ENCODE measurements at regions not wholly inside any gene's neighbourhood (a gene's known extent, or its start where the extent isn't known, plus 50 kb on each side); places are given as distances from the start of the nearest gene placed in this dataset.

DNA sequence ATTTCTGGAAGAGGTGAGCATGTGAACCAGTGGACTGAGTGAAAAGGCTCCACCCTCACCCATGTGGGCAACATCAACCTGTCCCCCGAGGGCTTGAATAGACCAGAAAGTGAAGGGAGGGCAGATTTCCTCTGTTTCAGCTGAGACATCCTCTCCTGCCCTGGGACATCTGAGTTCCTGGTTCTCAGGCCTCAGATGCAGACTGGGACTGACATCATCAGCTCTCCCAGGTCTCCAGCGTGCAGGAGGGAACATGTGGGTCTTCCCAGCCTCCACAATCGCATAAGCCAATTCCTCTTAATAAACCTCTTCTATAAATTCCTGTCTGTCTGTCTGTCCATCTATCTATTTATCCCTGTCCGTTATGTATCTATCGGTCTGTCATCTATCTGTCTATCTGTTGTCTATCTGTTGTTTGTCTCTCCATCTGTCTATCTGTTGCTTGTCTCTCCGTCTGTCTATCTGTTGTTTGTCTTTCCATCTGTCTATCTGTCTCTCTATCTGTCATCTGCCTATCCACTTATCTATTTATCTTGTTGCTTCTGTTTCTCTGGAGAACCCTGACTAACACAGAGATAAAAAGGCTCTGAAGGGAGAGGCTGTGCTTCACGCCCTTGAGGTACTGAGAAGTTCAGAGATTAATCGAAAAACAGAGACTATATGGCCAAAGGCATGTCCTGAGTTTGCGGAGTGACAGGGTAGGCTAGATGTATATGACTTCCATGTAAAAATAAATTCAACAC is 140.3 kb upstream of the PFKP start:
- no peaks in the 10 kb centered on the region for H3K4me1 ChIP-seq
- intact Hi-C loops (cut with DNase I) = loop anchor here (5.0 to 10.0 kb wide), 3 partner anchors 115 to 268 kb away; no protein-coding TSS in a partner anchor
- 73 to 90% (median 77%) methylated on average over 9 of the region's 9 CpGs for WGBS, 3 donors
- H3K36me3 ChIP-seq (ENCODE audit: insufficient read depth in 1 of 2, low read depth in 1 of 2) = no peaks in the 10 kb centered on the region
- ATAC-seq (no peak), DNase-seq (no peak)
- TF ChIP-seq, protein P1, sequence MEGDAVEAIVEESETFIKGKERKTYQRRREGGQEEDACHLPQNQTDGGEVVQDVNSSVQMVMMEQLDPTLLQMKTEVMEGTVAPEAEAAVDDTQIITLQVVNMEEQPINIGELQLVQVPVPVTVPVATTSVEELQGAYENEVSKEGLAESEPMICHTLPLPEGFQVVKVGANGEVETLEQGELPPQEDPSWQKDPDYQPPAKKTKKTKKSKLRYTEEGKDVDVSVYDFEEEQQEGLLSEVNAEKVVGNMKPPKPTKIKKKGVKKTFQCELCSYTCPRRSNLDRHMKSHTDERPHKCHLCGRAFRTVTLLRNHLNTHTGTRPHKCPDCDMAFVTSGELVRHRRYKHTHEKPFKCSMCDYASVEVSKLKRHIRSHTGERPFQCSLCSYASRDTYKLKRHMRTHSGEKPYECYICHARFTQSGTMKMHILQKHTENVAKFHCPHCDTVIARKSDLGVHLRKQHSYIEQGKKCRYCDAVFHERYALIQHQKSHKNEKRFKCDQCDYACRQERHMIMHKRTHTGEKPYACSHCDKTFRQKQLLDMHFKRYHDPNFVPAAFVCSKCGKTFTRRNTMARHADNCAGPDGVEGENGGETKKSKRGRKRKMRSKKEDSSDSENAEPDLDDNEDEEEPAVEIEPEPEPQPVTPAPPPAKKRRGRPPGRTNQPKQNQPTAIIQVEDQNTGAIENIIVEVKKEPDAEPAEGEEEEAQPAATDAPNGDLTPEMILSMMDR (IDR thresholded peaks at IDR 0.05) = no peak
- no peak overlapping the region for H3K27ac ChIP-seq
- H3K27me3 ChIP-seq (ENCODE audit: insufficient read depth in 3 of 3, low read length in 2 of 3) = peaks cover 2 to 7% (median 3%) of the 10 kb centered on the region in 3 donors
- no peak overlapping the region for H3K4me3 ChIP-seq
- no peaks in the 10 kb centered on the region for H3K9me3 ChIP-seq

DNA sequence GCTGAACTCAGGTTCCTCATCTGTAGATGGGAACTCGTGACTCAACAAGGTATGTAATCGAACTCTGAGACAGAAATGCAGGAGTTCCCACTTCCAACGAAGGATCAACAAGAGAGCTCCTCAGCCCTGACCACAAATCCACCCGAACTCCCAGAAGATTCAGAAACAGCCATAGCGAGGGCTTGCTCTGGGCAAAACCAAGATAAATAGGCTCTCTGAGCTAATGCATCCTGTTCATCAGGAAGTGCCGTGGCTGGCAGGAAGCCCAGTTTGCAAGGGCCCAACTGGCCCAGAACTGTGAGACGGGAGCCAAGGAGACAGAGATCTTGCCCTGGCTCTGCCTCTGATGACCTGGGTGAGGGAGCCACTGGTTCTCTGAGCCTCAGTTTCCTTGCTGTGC is 141.7 kb upstream of the PFKP start:
- DNase-seq (peak; percentile 44 to 76), ATAC-seq (no peak)
- Histone ChIP-seq H3K4me3 (no peak overlapping the region), H3K27me3 (ENCODE audit: insufficient read depth in 3 of 3, low read length in 2 of 3) (peaks cover 0 to 7% (median 3%) of the 10 kb centered on the region in 3 donors), H3K36me3 (ENCODE audit: insufficient read depth in 1 of 2, low read depth in 1 of 2) (no peaks in the 10 kb centered on the region), H3K9me3 (no peaks in the 10 kb centered on the region), H3K27ac (no peak overlapping the region), H3K4me1 (no peaks in the 10 kb centered on the region)
- intact Hi-C loops (cut with DNase I) = loop anchor here (5.0 to 10.0 kb wide), 3 partner anchors 117 to 269 kb away; no protein-coding TSS in a partner anchor
- WGBS, 3 donors = 29 to 45% (median 40%) methylated on average over 7 of the region's 7 CpGs
- TF ChIP-seq, protein P1 (IDR thresholded peaks at IDR 0.05) = no peak

DNA sequence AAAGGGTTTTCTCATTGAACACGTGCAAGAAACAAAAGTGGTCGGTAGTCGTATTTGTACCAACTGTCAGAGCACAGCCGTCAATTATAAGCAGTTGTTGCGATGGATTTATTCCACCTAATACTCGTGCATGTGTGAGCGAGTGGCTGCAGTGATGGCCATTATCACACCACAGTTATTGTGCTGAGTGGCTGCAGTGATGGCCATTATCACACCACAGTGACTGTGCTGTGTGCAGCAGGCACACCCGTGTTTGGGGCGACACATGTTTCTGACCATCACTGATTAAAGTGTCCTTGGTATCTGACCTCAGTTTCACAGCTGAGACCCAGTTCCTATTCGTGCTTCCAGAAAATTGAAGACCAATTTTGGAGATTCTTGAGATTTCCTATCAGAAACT is 142.9 kb upstream of the PFKP start:
- no peaks in the 10 kb centered on the region for H3K4me1 ChIP-seq
- no peak for ATAC-seq
- intact Hi-C loops (cut with DNase I) = loop anchor here in 1 of 2 donors (10.0 kb wide), 1 partner anchor 270 kb away; no protein-coding TSS in a partner anchor
- H3K27me3 ChIP-seq (ENCODE audit: insufficient read depth in 3 of 3, low read length in 2 of 3) = peaks cover 0 to 7% (median 3%) of the 10 kb centered on the region in 3 donors
- no peak overlapping the region for H3K4me3 ChIP-seq
- no peaks in the 10 kb centered on the region for H3K9me3 ChIP-seq
- DNase-seq = no peak
- TF ChIP-seq, protein P1 (IDR thresholded peaks at IDR 0.05) = no peak
- H3K36me3 ChIP-seq (ENCODE audit: insufficient read depth in 1 of 2, low read depth in 1 of 2) = no peaks in the 10 kb centered on the region
- 43 to 82% (median 60%) methylated on average over 10 of the region's 10 CpGs for WGBS, 3 donors
- no peak overlapping the region for H3K27ac ChIP-seq

DNA sequence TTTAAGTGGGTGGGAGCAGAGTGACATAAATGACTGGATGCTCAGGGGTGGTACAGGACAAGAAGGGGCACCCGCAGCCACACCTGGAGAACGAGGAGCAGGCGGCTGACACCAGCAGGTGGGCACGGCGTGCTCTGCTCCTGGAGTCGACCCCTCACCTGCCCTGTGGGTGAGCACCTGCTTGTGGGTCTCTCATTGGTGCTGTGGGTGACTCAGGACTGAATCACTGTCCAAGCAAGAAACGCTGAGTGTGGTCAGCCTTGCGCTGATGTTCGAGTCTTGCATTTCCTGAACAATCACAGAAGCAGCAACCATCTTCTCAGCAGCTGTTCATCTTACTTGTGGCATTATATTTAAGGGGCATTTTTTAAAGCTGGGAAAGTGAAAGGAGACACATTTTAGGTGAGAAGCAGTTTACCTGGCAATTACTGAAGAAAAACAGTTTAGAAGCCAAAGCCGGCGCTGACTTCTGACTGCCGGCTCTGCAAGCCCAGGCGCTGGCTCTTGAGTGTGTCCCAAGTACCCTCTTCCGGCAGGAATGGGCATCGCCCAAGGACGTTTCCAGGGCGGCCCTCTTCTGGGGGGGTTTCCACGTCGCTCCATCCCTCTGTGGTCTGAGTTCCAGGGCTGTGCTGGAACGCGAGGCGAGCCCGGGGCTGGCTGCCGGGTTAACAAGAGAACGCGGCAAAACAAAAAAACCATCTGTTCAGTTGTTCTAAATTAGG is 145.2 kb upstream of the PFKP start:
- Histone ChIP-seq H3K27me3 (ENCODE audit: insufficient read depth in 3 of 3, low read length in 2 of 3) (no peaks in the 10 kb centered on the region), H3K36me3 (ENCODE audit: insufficient read depth in 1 of 2, low read depth in 1 of 2) (no peaks in the 10 kb centered on the region), H3K27ac (no peak overlapping the region), H3K4me3 (no peak overlapping the region), H3K9me3 (no peaks in the 10 kb centered on the region), H3K4me1 (no peaks in the 10 kb centered on the region)
- TF ChIP-seq, protein P1 (IDR thresholded peaks at IDR 0.05) = no peak
- DNase-seq = no peak
- no peak for ATAC-seq
- intact Hi-C loops (cut with DNase I) = loop anchor here in 1 of 2 donors (10.0 kb wide), 1 partner anchor 273 kb away; no protein-coding TSS in a partner anchor
- 84 to 89% (median 84%) methylated on average over 25 to 26 of the region's 26 CpGs for WGBS, 3 donors
